ENCODE measurements at regions not wholly inside any gene's neighbourhood (a gene's known extent, or its start where the extent isn't known, plus 50 kb on each side); places are given as distances from the start of the nearest gene placed in this dataset.

DNA sequence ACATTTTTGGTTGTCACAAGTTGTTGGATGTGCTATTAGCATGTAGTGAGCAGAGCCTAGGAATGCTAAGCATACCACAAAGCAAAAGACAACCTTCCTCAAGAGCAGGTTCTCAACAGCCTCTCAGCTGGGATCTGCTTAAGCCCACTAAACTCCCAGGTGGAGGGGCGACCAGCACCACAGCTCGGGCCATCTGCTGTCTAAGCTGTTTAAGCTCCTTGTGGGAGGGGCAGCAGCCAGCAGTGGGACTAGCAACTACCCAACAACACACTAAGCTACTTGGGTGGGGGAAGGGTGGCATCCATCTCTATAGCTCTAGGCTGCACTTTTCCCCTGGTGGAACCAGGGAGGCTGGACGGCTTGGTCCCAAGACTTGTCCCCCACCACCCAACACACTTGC is 1052.7 kb upstream of the ARRDC3 start:
- 92 to 100% methylated on average over 2 to 3 of the region's 3 CpGs for WGBS, 2 donors (ENCODE audit: low coverage in 1 of 2)
- no peak for DNase-seq
- in situ Hi-C loops (cut with MboI; ENCODE audit: low pct_ligation_motif_present in 1 of 4, low pct_unique_long_range_greater_than_20kb in 1 of 4, low sequenced_read_pairs in 3 of 4), result no loop called here

DNA sequence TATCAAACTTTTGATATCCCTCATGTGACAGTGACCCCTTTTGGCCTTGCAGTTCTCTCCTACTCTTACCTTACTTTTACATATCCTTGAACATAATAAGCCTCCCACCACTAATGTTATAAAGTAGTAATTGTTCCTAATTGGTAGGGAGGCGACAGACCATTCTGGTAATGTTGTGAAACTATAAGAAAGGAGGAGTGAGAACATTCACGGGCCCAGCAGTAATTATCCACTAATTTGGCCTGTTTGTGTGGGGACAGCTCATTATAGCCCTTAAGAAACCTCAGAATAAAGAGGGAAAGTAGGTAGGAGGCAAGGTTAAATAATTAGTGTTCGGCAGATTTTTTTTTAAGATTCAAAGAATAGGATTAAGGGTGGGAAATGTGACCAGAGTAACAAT is 1046.5 kb upstream of the ARRDC3 start:
- no peaks in the 10 kb centered on the region for H3K4me1 ChIP-seq
- DNase-seq, result no peak
- H3K27ac ChIP-seq, result no peak overlapping the region
- no peaks in the 10 kb centered on the region for H3K9me3 ChIP-seq
- 69 to 86% methylated on average over 3 of the region's 3 CpGs for WGBS, 2 donors (ENCODE audit: low coverage in 1 of 2)
- intact Hi-C loops (cut with DNase I; ENCODE audit: low total_unique reads), result no loop called here
- no peak overlapping the region for H3K4me3 ChIP-seq
- no peaks in the 10 kb centered on the region for H3K27me3 ChIP-seq
- no peaks in the 10 kb centered on the region for H3K36me3 ChIP-seq
- TF ChIP-seq, protein P1, sequence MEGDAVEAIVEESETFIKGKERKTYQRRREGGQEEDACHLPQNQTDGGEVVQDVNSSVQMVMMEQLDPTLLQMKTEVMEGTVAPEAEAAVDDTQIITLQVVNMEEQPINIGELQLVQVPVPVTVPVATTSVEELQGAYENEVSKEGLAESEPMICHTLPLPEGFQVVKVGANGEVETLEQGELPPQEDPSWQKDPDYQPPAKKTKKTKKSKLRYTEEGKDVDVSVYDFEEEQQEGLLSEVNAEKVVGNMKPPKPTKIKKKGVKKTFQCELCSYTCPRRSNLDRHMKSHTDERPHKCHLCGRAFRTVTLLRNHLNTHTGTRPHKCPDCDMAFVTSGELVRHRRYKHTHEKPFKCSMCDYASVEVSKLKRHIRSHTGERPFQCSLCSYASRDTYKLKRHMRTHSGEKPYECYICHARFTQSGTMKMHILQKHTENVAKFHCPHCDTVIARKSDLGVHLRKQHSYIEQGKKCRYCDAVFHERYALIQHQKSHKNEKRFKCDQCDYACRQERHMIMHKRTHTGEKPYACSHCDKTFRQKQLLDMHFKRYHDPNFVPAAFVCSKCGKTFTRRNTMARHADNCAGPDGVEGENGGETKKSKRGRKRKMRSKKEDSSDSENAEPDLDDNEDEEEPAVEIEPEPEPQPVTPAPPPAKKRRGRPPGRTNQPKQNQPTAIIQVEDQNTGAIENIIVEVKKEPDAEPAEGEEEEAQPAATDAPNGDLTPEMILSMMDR (IDR thresholded peaks at IDR 0.05), result no peak
- TF ChIP-seq EP300 (IDR thresholded peaks at IDR 0.05; ENCODE audit: low read depth) (no peak), POLR2A (IDR thresholded peaks at IDR 0.05) (no peak), POLR2AphosphoS5 (IDR thresholded peaks at IDR 0.05) (no peak)
- in situ Hi-C loops (cut with MboI; ENCODE audit: low pct_ligation_motif_present in 1 of 4, low pct_unique_long_range_greater_than_20kb in 1 of 4, low sequenced_read_pairs in 3 of 4), result no loop called here

More for the DNA sequence above, 1052.7 kb upstream of the ARRDC3 start:
- no peaks in the 10 kb centered on the region for H3K4me1 ChIP-seq
- no peaks in the 10 kb centered on the region for H3K9me3 ChIP-seq
- TF ChIP-seq POLR2AphosphoS5 (IDR thresholded peaks at IDR 0.05) (no peak), EP300 (IDR thresholded peaks at IDR 0.05; ENCODE audit: low read depth) (no peak), POLR2A (IDR thresholded peaks at IDR 0.05) (no peak)
- TF ChIP-seq, protein P1 (IDR thresholded peaks at IDR 0.05), result no peak
- no peaks in the 10 kb centered on the region for H3K36me3 ChIP-seq
- H3K27me3 ChIP-seq, result no peaks in the 10 kb centered on the region
- no peak overlapping the region for H3K27ac ChIP-seq
- intact Hi-C loops (cut with DNase I; ENCODE audit: low total_unique reads), result no loop called here
- H3K4me3 ChIP-seq, result no peak overlapping the region

DNA sequence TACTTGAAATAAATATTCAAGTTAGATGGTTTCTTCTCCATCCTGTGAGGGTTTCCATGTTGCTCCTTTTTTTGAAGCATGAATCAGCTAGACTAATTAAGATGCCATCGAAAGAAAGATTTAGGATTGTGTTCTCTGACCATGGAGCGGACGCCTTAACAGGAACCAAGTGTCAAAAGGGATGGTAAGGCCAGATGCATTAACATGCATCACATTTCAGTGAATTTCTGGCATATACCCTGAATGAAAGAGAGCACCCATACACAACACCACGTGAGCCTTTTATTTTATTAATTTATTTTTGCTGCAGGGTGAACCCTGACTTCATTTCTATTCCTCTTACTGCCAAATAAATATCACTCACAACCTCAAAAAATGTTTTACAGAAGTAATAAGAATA is 1045.3 kb upstream of the ARRDC3 start:
- Histone ChIP-seq H3K4me3 (no peak overlapping the region), H3K27me3 (no peaks in the 10 kb centered on the region), H3K4me1 (no peaks in the 10 kb centered on the region), H3K36me3 (no peaks in the 10 kb centered on the region), H3K9me3 (no peaks in the 10 kb centered on the region), H3K27ac (no peak overlapping the region)
- TF ChIP-seq EP300 (IDR thresholded peaks at IDR 0.05; ENCODE audit: low read depth) (no peak), POLR2AphosphoS5 (IDR thresholded peaks at IDR 0.05) (no peak), POLR2A (IDR thresholded peaks at IDR 0.05) (no peak)
- TF ChIP-seq, protein P1 (IDR thresholded peaks at IDR 0.05), result no peak
- DNase-seq, result no peak
- intact Hi-C loops (cut with DNase I; ENCODE audit: low total_unique reads), result no loop called here
- 66 to 73% methylated on average over 4 of the region's 4 CpGs for WGBS, 2 donors (ENCODE audit: low coverage in 1 of 2)
- in situ Hi-C loops (cut with MboI; ENCODE audit: low pct_ligation_motif_present in 1 of 4, low pct_unique_long_range_greater_than_20kb in 1 of 4, low sequenced_read_pairs in 3 of 4), result no loop called here

DNA sequence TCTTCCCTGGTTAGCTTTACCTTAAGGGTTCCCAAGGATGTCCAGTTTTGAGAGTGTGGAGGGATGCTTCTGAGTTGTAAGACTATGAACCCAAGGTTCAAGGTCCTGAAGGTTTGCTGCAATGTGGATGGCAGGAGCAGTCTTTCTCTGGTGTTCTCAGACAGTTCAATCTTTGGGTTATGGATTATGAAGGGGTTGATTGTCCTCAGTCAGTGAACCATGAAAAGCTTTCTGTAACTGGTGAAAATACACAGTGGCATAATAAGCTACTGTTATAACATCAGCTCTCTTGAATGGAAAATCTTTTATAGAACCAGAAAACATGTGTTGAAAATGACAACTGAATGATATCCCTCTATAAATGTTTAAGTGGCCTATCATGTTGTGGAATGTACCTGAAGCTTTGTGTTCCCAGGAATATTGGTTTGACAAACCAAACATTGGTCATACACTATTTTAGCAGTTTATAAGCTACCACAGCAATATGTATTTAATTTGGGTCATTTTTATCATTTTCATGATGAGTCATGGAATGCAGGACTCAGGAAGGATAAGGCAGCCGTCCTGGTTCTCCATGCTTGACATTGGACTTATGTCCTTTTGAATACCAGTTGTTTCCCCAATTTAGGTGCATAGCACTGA is 1041.8 kb upstream of the ARRDC3 start:
- intact Hi-C loops (cut with DNase I; ENCODE audit: low total_unique reads), result no loop called here

More for the DNA sequence above, 1041.8 kb upstream of the ARRDC3 start:
- DNase-seq, result no peak
- Histone ChIP-seq H3K9me3 (no peaks in the 10 kb centered on the region), H3K4me1 (no peaks in the 10 kb centered on the region), H3K4me3 (no peak overlapping the region), H3K36me3 (no peaks in the 10 kb centered on the region), H3K27me3 (no peaks in the 10 kb centered on the region), H3K27ac (no peak overlapping the region)
- 81 to 100% methylated on average over 1 of the region's 1 CpG for WGBS, 2 donors (ENCODE audit: low coverage in 1 of 2)
- TF ChIP-seq, protein P1 (IDR thresholded peaks at IDR 0.05), result no peak
- TF ChIP-seq POLR2AphosphoS5 (IDR thresholded peaks at IDR 0.05), result no peak
- TF ChIP-seq EP300 (IDR thresholded peaks at IDR 0.05; ENCODE audit: low read depth), result no peak
- no peak for TF ChIP-seq POLR2A (IDR thresholded peaks at IDR 0.05)
- in situ Hi-C loops (cut with MboI; ENCODE audit: low pct_ligation_motif_present in 1 of 4, low pct_unique_long_range_greater_than_20kb in 1 of 4, low sequenced_read_pairs in 3 of 4), result no loop called here
